ENCODE measurements at regions not wholly inside any gene's neighbourhood (a gene's known extent, or its start where the extent isn't known, plus 50 kb on each side); places are given as distances from the start of the nearest gene placed in this dataset.
A peak's percentile ranks its signal among the peaks of the same experiment; 100 is the strongest.

- Histone ChIP-seq H3K4me3 (no peak overlapping the region), H3K4me1 (replicated peaks in 1 of 2) (peaks cover 0 to 2% of the 10 kb centered on the region in 2 donors), H3K27ac (no peak overlapping the region)
- ATAC-seq (replicated peaks in 6 of 8): no peak
- in situ Hi-C loops (cut with MboI; ENCODE audit: low pct_unique_long_range_greater_than_20kb in 2 of 9, low sequenced_read_pairs in 9 of 9, unreplicated experiment in 9 of 9): no loop called here
- 0 to 29% (median 0%) methylated on average over 1 of the region's 1 CpG; no CpG with 5 or more reads in 5 of the 10 experiments for WGBS, 10 experiments
Measured at GRCh38 chr2:23209059-23209458, 175.9 kb upstream of the KLHL29 start.

DNA sequence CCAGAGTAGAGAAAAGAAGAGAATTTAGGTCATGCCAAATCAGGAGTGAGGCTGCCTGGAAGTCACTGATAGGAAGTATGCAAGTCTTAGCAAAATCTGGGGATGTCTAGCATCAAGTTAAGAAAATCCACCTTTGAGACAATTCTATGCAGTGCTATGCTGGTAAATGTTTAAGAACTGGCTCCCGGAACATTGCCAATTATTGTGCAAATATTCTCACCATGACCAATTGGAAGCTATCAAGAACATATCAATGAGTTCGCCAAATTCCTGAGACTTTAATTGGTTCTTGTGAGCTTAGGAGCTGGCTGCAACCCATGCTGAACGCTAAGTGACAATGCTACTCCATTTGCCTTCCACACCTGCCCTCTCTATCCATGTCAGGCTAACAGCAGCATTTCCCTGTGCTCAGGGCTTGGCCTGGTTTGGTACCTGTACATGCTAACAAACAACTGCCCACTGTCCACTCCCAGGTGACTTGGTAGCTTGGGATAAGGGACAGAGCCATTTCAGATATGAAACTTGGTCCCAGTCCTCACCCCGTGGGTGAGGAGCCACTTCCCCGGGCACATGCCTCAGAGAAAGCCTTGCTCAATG lies 172.9 kb upstream of the KLHL29 start:
- WGBS, 10 experiments: 46 to 100% (median 71%) methylated on average over 1 to 4 of the region's 5 CpGs; no CpG with 5 or more reads in 3 of the 10 experiments
- Histone ChIP-seq H3K27ac (no peak overlapping the region), H3K4me3 (no peak overlapping the region), H3K4me1 (replicated peaks in 1 of 2) (peaks cover 0 to 2% of the 10 kb centered on the region in 2 donors)
- in situ Hi-C loops (cut with MboI; ENCODE audit: low pct_unique_long_range_greater_than_20kb in 2 of 9, low sequenced_read_pairs in 9 of 9, unreplicated experiment in 9 of 9): no loop called here
- no peak for ATAC-seq (replicated peaks in 6 of 8)

GRCh38 chr2:23213196-23213595 lies 171.8 kb upstream of the KLHL29 start:
- in situ Hi-C loops (cut with MboI; ENCODE audit: low pct_unique_long_range_greater_than_20kb in 2 of 9, low sequenced_read_pairs in 9 of 9, unreplicated experiment in 9 of 9): no loop called here
- no peak overlapping the region for H3K27ac ChIP-seq

DNA sequence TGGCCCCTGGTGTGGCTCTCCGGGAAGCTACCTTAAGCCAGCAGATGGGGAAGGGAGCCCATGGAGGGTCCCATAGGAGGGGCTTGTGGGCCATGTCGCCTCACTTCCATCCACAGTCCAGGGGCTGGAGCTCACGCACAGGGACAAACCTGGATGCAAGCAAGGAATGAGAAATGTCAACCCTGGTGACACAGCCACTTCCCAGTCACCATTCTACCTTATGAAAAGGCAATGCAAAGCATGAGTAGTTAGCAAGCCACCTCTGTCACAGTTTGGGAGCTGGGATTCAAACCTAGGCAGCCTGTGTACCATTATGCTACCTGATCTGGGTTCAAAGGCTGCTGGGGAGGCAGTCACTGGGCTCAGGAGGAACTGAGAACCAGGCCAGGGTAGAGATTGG lies 170.0 kb upstream of the KLHL29 start:
- in situ Hi-C loops (cut with MboI; ENCODE audit: low pct_unique_long_range_greater_than_20kb in 2 of 9, low sequenced_read_pairs in 9 of 9, unreplicated experiment in 9 of 9): no loop called here
- H3K27ac ChIP-seq: no peak overlapping the region
- peaks cover 3 to 4% of the 10 kb centered on the region in 2 donors for H3K4me1 ChIP-seq (replicated peaks in 1 of 2)
- no peak for ATAC-seq (replicated peaks in 6 of 8)
- H3K4me3 ChIP-seq: no peak overlapping the region
- 0 to 100% (median 80%) methylated on average over 1 to 2 of the region's 3 CpGs; no CpG with 5 or more reads in 3 of the 10 experiments for WGBS, 10 experiments

More at GRCh38 chr2:23213196-23213595, 171.8 kb upstream of the KLHL29 start:
- Histone ChIP-seq H3K4me1 (replicated peaks in 1 of 2) (peaks cover 0 to 2% of the 10 kb centered on the region in 2 donors), H3K4me3 (no peak overlapping the region)
- no peak for ATAC-seq (replicated peaks in 6 of 8)
- 72 to 100% (median 86%) methylated on average over 2 to 7 of the region's 7 CpGs; no CpG with 5 or more reads in 3 of the 10 experiments for WGBS, 10 experiments

DNA sequence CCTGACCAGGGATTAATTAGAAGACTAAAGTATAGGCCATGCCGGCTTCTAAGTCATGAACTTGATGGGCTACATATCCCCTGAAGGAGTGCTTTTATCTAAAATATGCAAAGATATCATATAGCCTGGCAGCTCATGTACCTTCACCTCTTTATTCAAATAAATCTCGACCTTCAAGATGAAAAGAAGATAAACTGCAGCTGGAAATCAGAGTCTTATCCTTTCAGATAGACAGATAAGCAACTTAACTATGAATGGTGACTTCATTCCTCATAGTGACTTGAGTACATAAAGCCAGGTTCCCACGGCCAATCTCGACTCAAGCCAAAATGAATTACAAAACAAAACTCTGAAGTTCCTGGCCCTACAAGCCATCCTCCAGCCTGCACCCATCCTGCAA lies 165.3 kb upstream of the KLHL29 start:
- in situ Hi-C loops (cut with MboI; ENCODE audit: low pct_unique_long_range_greater_than_20kb in 2 of 9, low sequenced_read_pairs in 9 of 9, unreplicated experiment in 9 of 9): no loop called here
- Histone ChIP-seq H3K4me1 (replicated peaks in 1 of 2) (peaks cover 12 to 15% of the 10 kb centered on the region in 2 donors), H3K27ac (no peak overlapping the region), H3K4me3 (no peak overlapping the region)
- 10 to 91% (median 76%) methylated on average over 1 to 4 of the region's 4 CpGs; no CpG with 5 or more reads in 4 of the 10 experiments for WGBS, 10 experiments
- ATAC-seq (replicated peaks in 6 of 8): no peak

- in situ Hi-C loops (cut with MboI; ENCODE audit: low pct_unique_long_range_greater_than_20kb in 2 of 9, low sequenced_read_pairs in 9 of 9, unreplicated experiment in 9 of 9): no loop called here
- Histone ChIP-seq H3K4me3 (no peak overlapping the region), H3K4me1 (replicated peaks in 1 of 2) (peaks cover 12 to 15% of the 10 kb centered on the region in 2 donors), H3K27ac (peak overlapping the region in 1 of 2 donors; percentile 28)
- 0 to 88% (median 23%) methylated on average over 1 to 2 of the region's 2 CpGs; no CpG with 5 or more reads in 3 of the 10 experiments for WGBS, 10 experiments
- ATAC-seq (replicated peaks in 6 of 8): peak in 7 of 8 experiments; percentile 34 to 82 (median 51)
Measured at GRCh38 chr2:23220513-23221094, 164.4 kb upstream of the KLHL29 start.

GRCh38 chr2:23221236-23221635 lies 163.7 kb upstream of the KLHL29 start:
- no peak overlapping the region for H3K4me3 ChIP-seq
- ATAC-seq (replicated peaks in 6 of 8): no peak
- peak overlapping the region in 1 of 2 donors; percentile 28 for H3K27ac ChIP-seq
- in situ Hi-C loops (cut with MboI; ENCODE audit: low pct_unique_long_range_greater_than_20kb in 2 of 9, low sequenced_read_pairs in 9 of 9, unreplicated experiment in 9 of 9): no loop called here
- peaks cover 12 to 15% of the 10 kb centered on the region in 2 donors for H3K4me1 ChIP-seq (replicated peaks in 1 of 2)
- WGBS, 10 experiments: 0 to 94% (median 33%) methylated on average over 1 to 5 of the region's 5 CpGs; no CpG with 5 or more reads in 3 of the 10 experiments

DNA sequence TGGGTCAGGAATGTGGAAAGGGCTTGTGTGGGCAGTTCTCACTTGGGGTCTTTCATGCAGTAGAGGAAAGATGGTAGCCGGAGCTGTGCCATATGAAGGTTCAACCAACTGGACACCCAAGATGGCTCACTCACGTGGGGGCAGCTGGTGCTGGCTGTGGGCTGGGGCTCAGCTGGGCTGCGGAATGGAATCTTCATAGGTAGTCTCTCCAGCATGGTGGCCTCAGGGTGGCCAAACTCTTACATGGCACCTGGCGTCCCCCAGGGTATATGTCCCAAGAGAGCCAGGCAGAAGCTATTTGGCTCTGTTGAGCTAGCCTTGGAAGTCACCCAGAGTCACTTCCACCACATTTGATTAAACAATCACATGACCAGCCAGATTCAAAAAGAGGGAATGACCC lies 163.1 kb upstream of the KLHL29 start:
- H3K27ac ChIP-seq: no peak overlapping the region
- no peak for ATAC-seq (replicated peaks in 6 of 8)
- WGBS, 10 experiments: 20 to 100% (median 86%) methylated on average over 1 to 4 of the region's 4 CpGs; no CpG with 5 or more reads in 2 of the 10 experiments
- in situ Hi-C loops (cut with MboI; ENCODE audit: low pct_unique_long_range_greater_than_20kb in 2 of 9, low sequenced_read_pairs in 9 of 9, unreplicated experiment in 9 of 9): no loop called here
- H3K4me3 ChIP-seq: no peak overlapping the region
- H3K4me1 ChIP-seq (replicated peaks in 1 of 2): peaks cover 12 to 15% of the 10 kb centered on the region in 2 donors

DNA sequence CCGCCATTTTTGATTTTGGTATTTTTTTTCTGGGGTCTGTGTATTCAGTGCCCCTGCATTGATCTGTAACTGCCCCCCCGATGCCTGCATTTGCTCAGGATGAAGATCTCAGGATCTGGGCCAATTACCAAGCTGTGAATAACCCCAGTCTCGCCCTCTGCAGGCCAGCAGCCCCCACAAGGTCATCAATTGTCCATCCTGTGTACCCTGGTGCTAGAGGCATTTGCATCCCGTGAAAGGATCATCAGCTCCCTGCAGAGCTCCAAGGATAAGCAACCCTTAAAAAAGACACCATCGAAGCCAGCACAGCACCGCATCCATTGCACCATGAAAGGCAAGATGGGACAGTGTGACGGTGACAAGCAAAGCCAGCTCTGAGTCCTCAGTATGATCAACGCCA lies 154.1 kb upstream of the KLHL29 start:
- in situ Hi-C loops (cut with MboI; ENCODE audit: low pct_unique_long_range_greater_than_20kb in 2 of 9, low sequenced_read_pairs in 9 of 9, unreplicated experiment in 9 of 9): no loop called here
- ATAC-seq (replicated peaks in 6 of 8): peak in 1 of 8 experiments; percentile 32
- H3K27ac ChIP-seq: no peak overlapping the region
- H3K4me3 ChIP-seq: no peak overlapping the region
- H3K4me1 ChIP-seq (replicated peaks in 1 of 2): peaks cover 2 to 3% of the 10 kb centered on the region in 2 donors
- 17 to 53% (median 43%) methylated on average over 1 to 6 of the region's 8 CpGs; no CpG with 5 or more reads in 5 of the 10 experiments for WGBS, 10 experiments

DNA sequence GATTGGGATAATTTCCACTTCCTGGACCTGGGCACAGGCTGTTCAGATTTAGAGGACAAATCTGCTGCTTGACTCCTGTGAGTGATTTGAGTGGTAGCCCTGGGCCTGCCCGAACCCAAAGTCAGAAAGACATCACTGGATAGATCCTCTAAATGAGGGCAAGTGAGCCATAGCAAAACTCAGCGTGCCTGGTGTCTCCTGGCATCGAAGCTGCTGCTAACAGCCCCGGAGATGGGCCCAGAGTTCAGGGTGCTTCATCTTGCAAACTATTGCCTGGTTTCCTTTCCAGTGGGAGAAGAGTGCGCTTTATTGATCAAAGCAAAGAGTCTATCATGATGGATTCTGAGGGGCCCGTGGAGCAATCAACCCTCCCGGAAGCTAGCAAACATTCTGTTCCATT lies 153.1 kb upstream of the KLHL29 start:
- Histone ChIP-seq H3K4me1 (replicated peaks in 1 of 2) (peaks cover 2 to 3% of the 10 kb centered on the region in 2 donors), H3K4me3 (no peak overlapping the region), H3K27ac (no peak overlapping the region)
- WGBS, 10 experiments: 25 to 94% (median 66%) methylated on average over 2 to 6 of the region's 7 CpGs; no CpG with 5 or more reads in 5 of the 10 experiments
- in situ Hi-C loops (cut with MboI; ENCODE audit: low pct_unique_long_range_greater_than_20kb in 2 of 9, low sequenced_read_pairs in 9 of 9, unreplicated experiment in 9 of 9): no loop called here
- ATAC-seq (replicated peaks in 6 of 8): no peak

- in situ Hi-C loops (cut with MboI; ENCODE audit: low pct_unique_long_range_greater_than_20kb in 2 of 9, low sequenced_read_pairs in 9 of 9, unreplicated experiment in 9 of 9): no loop called here
- WGBS, 10 experiments: 0 to 100% (median 95%) methylated on average over 1 to 2 of the region's 2 CpGs; no CpG with 5 or more reads in 1 of the 10 experiments
- peaks cover 2 to 3% of the 10 kb centered on the region in 2 donors for H3K4me1 ChIP-seq (replicated peaks in 1 of 2)
- H3K4me3 ChIP-seq: no peak overlapping the region
- ATAC-seq (replicated peaks in 6 of 8): peak in 2 of 8 experiments; percentile 23 to 50
- H3K27ac ChIP-seq: no peak overlapping the region
Measured at GRCh38 chr2:23235292-23235691, 149.7 kb upstream of the KLHL29 start.

DNA sequence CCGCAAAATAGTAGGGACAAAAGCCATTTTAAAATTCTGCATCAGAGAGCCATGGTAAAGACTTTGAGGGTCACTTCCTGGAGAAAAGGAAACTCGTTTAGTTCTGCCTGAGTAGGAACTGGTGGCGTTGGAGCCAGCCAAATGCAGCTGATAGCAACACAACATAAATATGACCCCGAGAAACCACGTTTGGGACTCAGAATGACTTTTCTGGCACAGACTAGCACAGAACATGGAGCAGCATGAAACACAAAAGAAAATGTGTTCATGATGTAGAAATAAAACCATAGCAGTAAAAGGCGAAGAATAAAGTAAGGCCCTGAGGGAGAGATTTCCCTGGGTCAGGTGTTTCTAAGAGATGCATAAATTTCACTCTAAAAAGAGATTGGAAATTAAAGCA lies 149.2 kb upstream of the KLHL29 start:
- in situ Hi-C loops (cut with MboI; ENCODE audit: low pct_unique_long_range_greater_than_20kb in 2 of 9, low sequenced_read_pairs in 9 of 9, unreplicated experiment in 9 of 9): no loop called here
- no peak overlapping the region for H3K27ac ChIP-seq
- peaks cover 1 to 2% of the 10 kb centered on the region in 2 donors for H3K4me1 ChIP-seq (replicated peaks in 1 of 2)
- ATAC-seq (replicated peaks in 6 of 8): no peak
- WGBS, 10 experiments: 36 to 93% (median 69%) methylated on average over 2 to 6 of the region's 6 CpGs
- H3K4me3 ChIP-seq: no peak overlapping the region

- no peak for ATAC-seq (replicated peaks in 6 of 8)
- no peak overlapping the region for H3K27ac ChIP-seq
- no peak overlapping the region for H3K4me3 ChIP-seq
- WGBS, 10 experiments: 25 to 100% (median 76%) methylated on average over 1 to 7 of the region's 7 CpGs; no CpG with 5 or more reads in 1 of the 10 experiments
- no peaks in the 10 kb centered on the region for H3K4me1 ChIP-seq (replicated peaks in 1 of 2)
- in situ Hi-C loops (cut with MboI; ENCODE audit: low pct_unique_long_range_greater_than_20kb in 2 of 9, low sequenced_read_pairs in 9 of 9, unreplicated experiment in 9 of 9): no loop called here
Measured at GRCh38 chr2:23237147-23237546, 147.8 kb upstream of the KLHL29 start.

All from motor neuron (in vitro differentiated cells).